Naive thymus-derived CD4-positive, alpha-beta T cell (primary cell): ENCODE measurements at regions not wholly inside any gene's neighbourhood (a gene's known extent, or its start where the extent isn't known, plus 50 kb on each side); places are given as distances from the start of the nearest gene placed in this dataset.

Experiments used
- ATAC-seq: fragments of 150-1000 bp; cut with Tn5 transposase; 2 replicates; pipeline ENCODE4 v1.10.0; 2021; ENCODE audit warnings: mild to moderate bottlenecking, moderate library complexity
- CTCF ChIA-PET: fragments of 350-600 bp; sonication (Branson Sonifier 250); formaldehyde crosslinking; loops from one replicate; lab custom pipeline; 2021; ENCODE audit warnings: antibody characterized with exemption; lab: Charles Lee
- POLR2A ChIA-PET: fragments of 350-600 bp; sonication (Branson Sonifier 250); formaldehyde crosslinking; loops from one replicate; lab custom pipeline; 2021; ENCODE audit warnings: antibody characterized with exemption, inconsistent platforms; lab: Charles Lee
- DNase-seq, 9 donors: peaks; one replicate each; pipeline versions ENCODE4 v3.0.0 to v3.0.0-alpha.2; 2020 to 2022; ENCODE audit warnings: mixed read lengths in 1 of 9
- H3K27ac ChIP-seq: one replicate; pipeline ENCODE4 v1.7.0; 2013; ENCODE audit warnings: mild to moderate bottlenecking, low read depth, low read length, moderate library complexity
- H3K27me3 ChIP-seq, 2 donors: one replicate each; pipeline ENCODE4 v1.7.0; 2013; ENCODE audit warnings: low read length in 2 of 2, mild to moderate bottlenecking in 2 of 2, moderate library complexity in 2 of 2; ENCODE audit not compliant: control insufficient read depth in 2 of 2, insufficient read depth in 2 of 2
- H3K36me3 ChIP-seq, 3 experiments: 1 replicate in 2 of 3; 2 replicates in 1 of 3; pipeline ENCODE4 v1.7.0; 2013; ENCODE audit warnings: low read length in 3 of 3, mild to moderate bottlenecking in 3 of 3, moderate library complexity in 1 of 3; ENCODE audit not compliant: insufficient read depth in 3 of 3, control insufficient read depth in 2 of 3
- H3K4me1 ChIP-seq, 2 donors: one replicate each; pipeline ENCODE4 v1.7.0; 2013; ENCODE audit warnings: low read length in 2 of 2, mild to moderate bottlenecking in 2 of 2, moderate library complexity in 1 of 2; ENCODE audit not compliant: control insufficient read depth in 2 of 2, insufficient read depth in 2 of 2
- H3K4me3 ChIP-seq: 2 replicates; pipeline ENCODE4 v1.7.0; 2013; ENCODE audit warnings: mild to moderate bottlenecking, low read length
- H3K9me3 ChIP-seq, 3 experiments: 1 replicate in 2 of 3; 2 replicates in 1 of 3; pipeline ENCODE4 v1.7.0; 2013; ENCODE audit warnings: low read length in 3 of 3; ENCODE audit not compliant: control insufficient read depth in 2 of 3
- H3K27ac Mint-ChIP-seq, 9 donors: one replicate each; pipeline ENCODE4 v1.8.0; 2020 to 2022; ENCODE audit warnings: mixed read lengths in 9 of 9, mild to moderate bottlenecking in 8 of 9, moderate library complexity in 5 of 9, inconsistent platforms in 2 of 9
- H3K27me3 Mint-ChIP-seq, 5 donors: one replicate each; pipeline ENCODE4 v1.8.0; 2021 to 2022; ENCODE audit warnings: mixed read lengths in 5 of 5, mild to moderate bottlenecking in 1 of 5
- H3K36me3 Mint-ChIP-seq, 5 donors: one replicate each; pipeline ENCODE4 v1.8.0; 2020 to 2022; ENCODE audit warnings: mixed read lengths in 5 of 5, mild to moderate bottlenecking in 3 of 5, inconsistent platforms in 1 of 5
- H3K4me1 Mint-ChIP-seq, 7 donors: one replicate each; pipeline ENCODE4 v1.8.0; 2020 to 2022; ENCODE audit warnings: mixed read lengths in 7 of 7, mild to moderate bottlenecking in 3 of 7, inconsistent platforms in 1 of 7
- H3K4me3 Mint-ChIP-seq, 10 donors: one replicate each; pipeline ENCODE4 v1.8.0; 2020 to 2022; ENCODE audit warnings: mild to moderate bottlenecking in 10 of 10, mixed read lengths in 10 of 10, moderate library complexity in 6 of 10, inconsistent platforms in 2 of 10
- H3K9me3 Mint-ChIP-seq, 11 donors: one replicate each; pipeline ENCODE4 v1.8.0; 2020 to 2022; ENCODE audit warnings: mixed read lengths in 11 of 11, mild to moderate bottlenecking in 4 of 11, inconsistent platforms in 1 of 11, moderate library complexity in 1 of 11
- intact Hi-C, 2 donors: fragments of 100-400 bp; cut with micrococcal nuclease; formaldehyde crosslinking; loops; one replicate each; pipeline ENCODE4 v1.15.1; 2023

- no peak overlapping the region for H3K27ac ChIP-seq
- Mint-ChIP-seq H3K4me3 (no peak overlapping the region), H3K27ac (no peak overlapping the region), H3K36me3 (no peaks in the 10 kb centered on the region), H3K4me1 (no peaks in the 10 kb centered on the region), H3K9me3 (peaks cover 0 to 11% (median 2%) of the 10 kb centered on the region in 11 donors), H3K27me3 (no peaks in the 10 kb centered on the region)
- H3K4me3 ChIP-seq = no peak overlapping the region
- POLR2A ChIA-PET = no interaction called here
- CTCF ChIA-PET = no interaction called here
- H3K4me1 ChIP-seq = no peaks in the 10 kb centered on the region
- H3K9me3 ChIP-seq = no peaks in the 10 kb centered on the region
- no peaks in the 10 kb centered on the region for H3K36me3 ChIP-seq
- intact Hi-C loops = no loop called here
- DNase-seq (no peak), ATAC-seq (no peak)
- no peaks in the 10 kb centered on the region for H3K27me3 ChIP-seq
Measured at GRCh38 chr3:25139267-25139666, 288.8 kb upstream of the RARB start.

GRCh38 chr3:25142609-25143355, 285.3 kb upstream of the RARB start:
- H3K4me3 ChIP-seq = no peak overlapping the region

GRCh38 chr3:25143356-25144025, 284.6 kb upstream of the RARB start:
- Histone ChIP-seq H3K27ac (no peak overlapping the region), H3K4me1 (no peaks in the 10 kb centered on the region), H3K9me3 (no peaks in the 10 kb centered on the region), H3K36me3 (no peaks in the 10 kb centered on the region), H3K27me3 (no peaks in the 10 kb centered on the region), H3K4me3 (no peak overlapping the region)
- Mint-ChIP-seq H3K27me3 (no peaks in the 10 kb centered on the region), H3K9me3 (peaks cover 0 to 10% (median 4%) of the 10 kb centered on the region in 11 donors), H3K27ac (no peak overlapping the region), H3K4me3 (no peak overlapping the region), H3K36me3 (no peaks in the 10 kb centered on the region), H3K4me1 (no peaks in the 10 kb centered on the region)
- intact Hi-C loops = no loop called here
- ChIA-PET POLR2A (no interaction called here), CTCF (no interaction called here)
- ATAC-seq (no peak), DNase-seq (no peak)

More at GRCh38 chr3:25142609-25143355, 285.3 kb upstream of the RARB start:
- H3K36me3 Mint-ChIP-seq = no peaks in the 10 kb centered on the region
- H3K36me3 ChIP-seq = no peaks in the 10 kb centered on the region
- H3K27me3 Mint-ChIP-seq = no peaks in the 10 kb centered on the region
- no peaks in the 10 kb centered on the region for H3K27me3 ChIP-seq
- no peak for ATAC-seq
- ChIA-PET CTCF (no interaction called here), POLR2A (interaction anchor here (0.7 kb wide), 1 partner anchor 252 kb away, joined by 3 read pairs; no protein-coding TSS in a partner anchor)
- no peaks in the 10 kb centered on the region for H3K4me1 ChIP-seq
- DNase-seq = no peak
- H3K4me1 Mint-ChIP-seq = no peaks in the 10 kb centered on the region
- H3K4me3 Mint-ChIP-seq = no peak overlapping the region
- H3K27ac Mint-ChIP-seq = no peak overlapping the region
- no peaks in the 10 kb centered on the region for H3K9me3 ChIP-seq
- no peak overlapping the region for H3K27ac ChIP-seq
- intact Hi-C loops = no loop called here
- peaks cover 0 to 10% (median 4%) of the 10 kb centered on the region in 11 donors for H3K9me3 Mint-ChIP-seq

- H3K9me3 ChIP-seq = no peaks in the 10 kb centered on the region
- H3K27ac Mint-ChIP-seq = no peak overlapping the region
- POLR2A ChIA-PET = no interaction called here
- ATAC-seq (no peak), DNase-seq (no peak)
- intact Hi-C loops = no loop called here
- H3K27ac ChIP-seq = no peak overlapping the region
- H3K27me3 ChIP-seq = no peaks in the 10 kb centered on the region
- H3K4me3 ChIP-seq = no peak overlapping the region
- no peaks in the 10 kb centered on the region for H3K4me1 Mint-ChIP-seq
- no peaks in the 10 kb centered on the region for H3K4me1 ChIP-seq
- no peak overlapping the region for H3K4me3 Mint-ChIP-seq
- H3K36me3 Mint-ChIP-seq = no peaks in the 10 kb centered on the region
- no peaks in the 10 kb centered on the region for H3K36me3 ChIP-seq
- peaks cover 0 to 10% (median 4%) of the 10 kb centered on the region in 11 donors for H3K9me3 Mint-ChIP-seq
- CTCF ChIA-PET = no interaction called here
- H3K27me3 Mint-ChIP-seq = no peaks in the 10 kb centered on the region
Measured at GRCh38 chr3:25144430-25144829, 283.6 kb upstream of the RARB start.

- peaks cover 0 to 10% (median 4%) of the 10 kb centered on the region in 11 donors for H3K9me3 Mint-ChIP-seq
- DNase-seq (no peak), ATAC-seq (no peak)
- Histone ChIP-seq H3K27ac (no peak overlapping the region), H3K36me3 (no peaks in the 10 kb centered on the region), H3K4me1 (no peaks in the 10 kb centered on the region), H3K27me3 (no peaks in the 10 kb centered on the region), H3K4me3 (no peak overlapping the region), H3K9me3 (no peaks in the 10 kb centered on the region)
- H3K4me1 Mint-ChIP-seq = no peaks in the 10 kb centered on the region
- H3K27me3 Mint-ChIP-seq = no peaks in the 10 kb centered on the region
- no peaks in the 10 kb centered on the region for H3K36me3 Mint-ChIP-seq
- no peak overlapping the region for H3K4me3 Mint-ChIP-seq
- intact Hi-C loops = no loop called here
- ChIA-PET CTCF (no interaction called here), POLR2A (no interaction called here)
- H3K27ac Mint-ChIP-seq = no peak overlapping the region
Measured at GRCh38 chr3:25145176-25145575, 282.9 kb upstream of the RARB start.

- Mint-ChIP-seq H3K9me3 (peaks cover 0 to 10% (median 3%) of the 10 kb centered on the region in 11 donors), H3K4me3 (no peak overlapping the region)
Measured at GRCh38 chr3:25150199-25150598, 277.9 kb upstream of the RARB start.

More at GRCh38 chr3:25150199-25150598, 277.9 kb upstream of the RARB start:
- Histone ChIP-seq H3K4me1 (no peaks in the 10 kb centered on the region), H3K4me3 (no peak overlapping the region), H3K27me3 (no peaks in the 10 kb centered on the region), H3K9me3 (no peaks in the 10 kb centered on the region), H3K36me3 (no peaks in the 10 kb centered on the region), H3K27ac (no peak overlapping the region)
- ChIA-PET CTCF (no interaction called here), POLR2A (no interaction called here)
- Mint-ChIP-seq H3K4me1 (no peaks in the 10 kb centered on the region), H3K27ac (no peak overlapping the region), H3K27me3 (no peaks in the 10 kb centered on the region), H3K36me3 (no peaks in the 10 kb centered on the region)
- ATAC-seq (no peak), DNase-seq (no peak)
- intact Hi-C loops = no loop called here
